WTC11 (cell line): ENCODE measurements at regions not wholly inside any gene's neighbourhood (a gene's known extent, or its start where the extent isn't known, plus 50 kb on each side); places are given as distances from the start of the nearest gene placed in this dataset.

ENCODE experiments used
- CTCF ChIP-seq: fragments of 200-600 bp; IDR thresholded peaks from 2 replicates; pipeline ENCODE4 v1.8.0; 2022; ENCODE audit warnings: antibody characterized with exemption
- ETV6 ChIP-seq: sonication (generic); formaldehyde crosslinking; IDR thresholded peaks from 2 replicates; pipeline ENCODE4 v1.8.1; 2022; ENCODE audit warnings: mild to moderate bottlenecking, missing genetic modification reagents
- JAZF1 ChIP-seq: fragments of 250-450 bp; sonication (Bioruptor Pico); IDR thresholded peaks from 2 replicates; pipeline ENCODE4 v1.9.0; 2021; ENCODE audit warnings: moderate library complexity, mild to moderate bottlenecking, inconsistent platforms
- JUN ChIP-seq: sonication (generic); formaldehyde crosslinking; IDR thresholded peaks from 2 replicates; pipeline ENCODE4 v1.8.0; 2023; ENCODE audit warnings: mild to moderate bottlenecking, missing genetic modification reagents
- MAX ChIP-seq: sonication (generic); formaldehyde crosslinking; IDR thresholded peaks from 2 replicates; pipeline ENCODE4 v1.8.0; 2022; ENCODE audit warnings: mild to moderate bottlenecking, missing genetic modification reagents
- NFE2L1 ChIP-seq: sonication (generic); formaldehyde crosslinking; IDR thresholded peaks from 2 replicates; pipeline ENCODE4 v1.8.1; 2023; ENCODE audit warnings: missing genetic modification reagents
- SP1 ChIP-seq: sonication (generic); formaldehyde crosslinking; conservative IDR thresholded peaks from 2 replicates; pipeline ENCODE4 v1.8.1; 2022; ENCODE audit warnings: missing genetic modification reagents
- TCF7 ChIP-seq: sonication (generic); formaldehyde crosslinking; IDR thresholded peaks from 2 replicates; pipeline ENCODE4 v1.8.0; 2022; ENCODE audit warnings: mild to moderate bottlenecking, low read depth, missing genetic modification reagents, moderate library complexity
- USF2 ChIP-seq: sonication (generic); formaldehyde crosslinking; IDR thresholded peaks from 2 replicates; pipeline ENCODE4 v1.8.1; 2023; ENCODE audit warnings: mild to moderate bottlenecking, missing genetic modification reagents, moderate library complexity
- ZNF121 ChIP-seq: sonication (generic); formaldehyde crosslinking; IDR thresholded peaks from 2 replicates; pipeline ENCODE4 v1.8.0; 2023; ENCODE audit warnings: missing genetic modification reagents
- ZNF138 ChIP-seq: sonication (generic); formaldehyde crosslinking; conservative IDR thresholded peaks from 2 replicates; pipeline ENCODE4 v1.8.1; 2022; ENCODE audit warnings: mild to moderate bottlenecking, moderate library complexity, missing genetic modification reagents
- ZNF317 ChIP-seq: sonication (generic); formaldehyde crosslinking; IDR thresholded peaks from 2 replicates; pipeline ENCODE4 v1.8.1; 2023; ENCODE audit warnings: low read depth, mild to moderate bottlenecking, moderate library complexity, missing genetic modification reagents, borderline replicate concordance

- TF ChIP-seq NFE2L1 (CRISPR knock-in tag) (no peak), CTCF (no peak), MAX (no peak), ZNF317 (no peak), ZNF121 (CRISPR knock-in tag) (no peak), SP1 (CRISPR knock-in tag) (no peak), JUN (no peak), JAZF1 (CRISPR knock-in tag) (no peak), USF2 (CRISPR knock-in tag) (no peak), ZNF138 (CRISPR knock-in tag) (no peak), ETV6 (no peak), TCF7 (CRISPR knock-in tag) (no peak)
These were observed 231.6 kb upstream of the FOXK1 start for GRCh38 chr7:4450483-4450882.
